GM12864 (cell line): ENCODE measurements at regions not wholly inside any gene's neighbourhood (a gene's known extent, or its start where the extent isn't known, plus 50 kb on each side); places are given as distances from the start of the nearest gene placed in this dataset.

Source experiments
- DNase-seq: peaks from one replicate; pipeline ENCODE4 v3.0.0-alpha.2; 2011; ENCODE audit warnings: low read depth
- H3K4me3 ChIP-seq: 2 replicates; pipeline ENCODE4 v1.5.1; 2011; ENCODE audit warnings: mild to moderate bottlenecking, low read depth, low read length, control low read depth
- TF ChIP-seq, protein P1 (sequence below): IDR thresholded peaks from 2 replicates; pipeline ENCODE4 v1.5.1; 2011; ENCODE audit warnings: low read depth, mild to moderate bottlenecking, moderate library complexity, low read length, control low read depth, inconsistent platforms; ENCODE audit errors: missing control alignments

GRCh38 chrX:109854096-109854495 lies 121.0 kb upstream of the ACSL4 start:
- TF ChIP-seq, protein P1, sequence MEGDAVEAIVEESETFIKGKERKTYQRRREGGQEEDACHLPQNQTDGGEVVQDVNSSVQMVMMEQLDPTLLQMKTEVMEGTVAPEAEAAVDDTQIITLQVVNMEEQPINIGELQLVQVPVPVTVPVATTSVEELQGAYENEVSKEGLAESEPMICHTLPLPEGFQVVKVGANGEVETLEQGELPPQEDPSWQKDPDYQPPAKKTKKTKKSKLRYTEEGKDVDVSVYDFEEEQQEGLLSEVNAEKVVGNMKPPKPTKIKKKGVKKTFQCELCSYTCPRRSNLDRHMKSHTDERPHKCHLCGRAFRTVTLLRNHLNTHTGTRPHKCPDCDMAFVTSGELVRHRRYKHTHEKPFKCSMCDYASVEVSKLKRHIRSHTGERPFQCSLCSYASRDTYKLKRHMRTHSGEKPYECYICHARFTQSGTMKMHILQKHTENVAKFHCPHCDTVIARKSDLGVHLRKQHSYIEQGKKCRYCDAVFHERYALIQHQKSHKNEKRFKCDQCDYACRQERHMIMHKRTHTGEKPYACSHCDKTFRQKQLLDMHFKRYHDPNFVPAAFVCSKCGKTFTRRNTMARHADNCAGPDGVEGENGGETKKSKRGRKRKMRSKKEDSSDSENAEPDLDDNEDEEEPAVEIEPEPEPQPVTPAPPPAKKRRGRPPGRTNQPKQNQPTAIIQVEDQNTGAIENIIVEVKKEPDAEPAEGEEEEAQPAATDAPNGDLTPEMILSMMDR, result no peak
- H3K4me3 ChIP-seq, result no peak overlapping the region
- no peak for DNase-seq

DNA sequence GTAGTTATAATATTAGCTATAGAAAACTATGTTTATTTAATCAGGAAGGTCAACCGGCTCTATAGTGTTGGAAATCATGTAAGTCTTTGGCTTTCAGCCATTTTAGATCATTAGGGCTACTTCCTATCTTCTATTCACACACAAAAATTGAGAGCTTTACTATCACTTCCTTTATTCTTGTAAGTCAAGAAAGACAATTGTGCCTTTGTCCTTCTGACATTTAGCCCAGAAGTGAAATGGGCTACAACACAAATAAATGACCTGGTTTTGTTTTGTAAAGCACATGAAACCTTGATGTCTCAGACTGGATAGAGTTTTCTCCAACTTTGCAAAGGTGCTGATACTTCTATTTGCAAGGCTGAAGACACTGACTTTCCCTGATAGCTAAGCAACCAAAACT lies 122.4 kb upstream of the ACSL4 start:
- DNase-seq, result no peak
- no peak overlapping the region for H3K4me3 ChIP-seq
- TF ChIP-seq, protein P1, result no peak

GRCh38 chrX:109856974-109857373 lies 123.9 kb upstream of the ACSL4 start:
- DNase-seq, result no peak
- TF ChIP-seq, protein P1, result peak; percentile 57
- H3K4me3 ChIP-seq, result no peak overlapping the region

- H3K4me3 ChIP-seq, result no peak overlapping the region
- TF ChIP-seq, protein P1, result no peak
- DNase-seq, result no peak
Observed at GRCh38 chrX:109857584-109858228, 124.6 kb upstream of the ACSL4 start.

- TF ChIP-seq, protein P1, result no peak
- no peak overlapping the region for H3K4me3 ChIP-seq
- DNase-seq, result no peak
Observed at GRCh38 chrX:109858602-109859341, 125.7 kb upstream of the ACSL4 start.

DNA sequence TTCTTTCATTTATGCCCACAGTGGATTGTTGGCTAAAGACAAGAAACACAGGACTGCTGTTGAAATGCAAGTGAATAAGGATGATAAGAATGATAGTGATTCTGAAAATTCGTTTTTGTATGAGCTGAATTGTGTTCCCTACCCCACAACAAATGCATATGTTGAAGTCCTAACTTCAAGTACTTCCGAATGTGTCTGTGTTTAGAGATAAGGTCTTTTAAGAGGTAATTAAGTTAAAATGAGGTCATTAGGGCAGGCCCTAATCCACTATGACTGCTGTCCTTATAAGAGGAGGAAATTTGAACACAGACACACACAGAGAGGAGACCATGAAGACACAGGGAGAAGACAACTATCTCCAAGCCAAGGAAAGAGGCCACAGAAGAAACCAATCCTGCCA lies 126.6 kb upstream of the ACSL4 start:
- TF ChIP-seq, protein P1, result no peak
- H3K4me3 ChIP-seq, result no peak overlapping the region
- DNase-seq, result no peak

DNA sequence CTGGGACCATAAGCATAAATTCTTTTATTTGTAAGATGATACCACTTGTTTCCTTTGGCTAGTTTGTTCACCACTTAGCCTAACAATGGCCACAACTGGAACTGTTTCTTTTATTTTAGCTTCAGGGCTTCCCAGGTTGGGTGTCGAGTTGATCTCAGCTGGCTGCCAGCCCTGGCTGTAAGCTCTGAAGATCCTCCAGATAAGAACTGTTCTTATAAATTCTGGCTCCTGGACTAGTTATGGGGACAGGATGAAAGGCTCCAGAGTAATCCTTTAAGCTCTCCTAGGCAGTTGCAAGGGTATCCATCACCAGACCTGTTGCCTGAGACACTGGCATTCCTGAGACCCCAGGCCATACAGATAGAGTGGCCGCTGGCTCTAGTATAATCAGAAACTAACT lies 129.4 kb upstream of the ACSL4 start:
- TF ChIP-seq, protein P1, result no peak
- no peak overlapping the region for H3K4me3 ChIP-seq
- DNase-seq, result no peak
